Right lobe of liver (tissue), 4 donors: ENCODE measurements at regions not wholly inside any gene's neighbourhood (a gene's known extent, or its start where the extent isn't known, plus 50 kb on each side); places are given as distances from the start of the nearest gene placed in this dataset.

Experiments
- CTCF ChIP-seq, 4 donors: fragments of 200-600 bp in 3 of 4; fragments of 450-650 bp in 1 of 4; IDR thresholded peaks; one replicate each; pipeline versions ENCODE4 v1.5.1 to v1.8.0; 2016 to 2022; ENCODE audit warnings: antibody characterized with exemption in 4 of 4, mild to moderate bottlenecking in 2 of 4
- POLR2A ChIP-seq: fragments of 450-650 bp; IDR thresholded peaks from one replicate; pipeline ENCODE4 v1.6.1; 2017; ENCODE audit warnings: antibody characterized with exemption, mild to moderate bottlenecking
- donor health status: DM: no; HTN: no; CAD: no.
- donor health status: DM: no; HTN: no; CAD: no.
- donor health status: DM: no; HTN: yes; CAD: no.

GRCh38 chr5:17837757-17838156, 203.5 kb downstream of the TAF11L14 start:
- no peak for TF ChIP-seq CTCF (IDR thresholded peaks at IDR 0.05)
- TF ChIP-seq POLR2A = no peak
